GM04503 (cell line): ENCODE measurements at regions not wholly inside any gene's neighbourhood (a gene's known extent, or its start where the extent isn't known, plus 50 kb on each side); places are given as distances from the start of the nearest gene placed in this dataset.
"Not testable (repeated sequence)": the region's sequence is repeated elsewhere in the genome, so short reads cannot be mapped to it uniquely, and the experiment has no call there.

Experiments
- DNase-seq: peaks from one replicate; pipeline ENCODE4 v3.0.0-alpha.2; 2012; ENCODE audit warnings: low read depth

DNA sequence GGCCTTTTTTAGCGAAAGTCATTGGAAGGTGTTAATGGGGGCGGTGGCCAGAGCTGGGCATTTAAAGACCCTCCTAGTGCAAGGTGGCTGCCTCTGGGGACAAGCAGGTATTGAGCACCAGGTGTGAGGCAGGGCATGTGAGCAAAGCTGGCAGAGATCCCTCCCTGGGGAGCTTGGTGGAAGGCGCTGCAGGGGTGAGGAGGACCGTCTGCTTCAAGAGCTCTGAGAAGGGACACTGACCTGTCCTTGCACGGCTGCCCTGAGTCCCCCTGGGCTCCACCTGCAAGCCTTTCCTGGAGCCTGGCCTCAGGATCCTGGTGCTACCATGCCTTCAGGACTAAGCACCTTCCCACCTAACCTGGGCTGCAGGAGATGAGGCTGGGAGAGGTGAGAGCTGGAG is 127.0 kb upstream of the CIBAR2 start:
- DNase-seq, result no peak

DNA sequence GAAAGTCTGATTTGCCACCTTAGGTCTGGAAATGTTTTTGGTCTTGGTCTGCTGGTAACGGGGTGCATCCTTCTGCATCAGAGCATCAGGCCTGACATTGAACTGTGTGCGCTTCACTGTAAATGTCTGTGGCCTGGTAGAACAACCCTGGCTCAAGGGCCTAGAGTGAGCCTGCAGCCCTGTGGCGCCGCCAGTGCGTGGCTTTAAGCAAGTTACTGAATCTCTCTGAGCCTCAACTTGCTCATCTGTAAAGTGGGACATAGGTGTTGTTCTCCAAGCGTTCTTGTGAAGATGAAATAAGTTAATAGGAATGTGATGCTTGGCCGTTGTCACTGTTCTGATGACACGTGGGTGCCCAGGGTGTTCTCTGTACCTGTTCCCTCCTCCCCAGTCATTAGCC is 127.6 kb upstream of the CIBAR2 start:
- no peak for DNase-seq

DNA sequence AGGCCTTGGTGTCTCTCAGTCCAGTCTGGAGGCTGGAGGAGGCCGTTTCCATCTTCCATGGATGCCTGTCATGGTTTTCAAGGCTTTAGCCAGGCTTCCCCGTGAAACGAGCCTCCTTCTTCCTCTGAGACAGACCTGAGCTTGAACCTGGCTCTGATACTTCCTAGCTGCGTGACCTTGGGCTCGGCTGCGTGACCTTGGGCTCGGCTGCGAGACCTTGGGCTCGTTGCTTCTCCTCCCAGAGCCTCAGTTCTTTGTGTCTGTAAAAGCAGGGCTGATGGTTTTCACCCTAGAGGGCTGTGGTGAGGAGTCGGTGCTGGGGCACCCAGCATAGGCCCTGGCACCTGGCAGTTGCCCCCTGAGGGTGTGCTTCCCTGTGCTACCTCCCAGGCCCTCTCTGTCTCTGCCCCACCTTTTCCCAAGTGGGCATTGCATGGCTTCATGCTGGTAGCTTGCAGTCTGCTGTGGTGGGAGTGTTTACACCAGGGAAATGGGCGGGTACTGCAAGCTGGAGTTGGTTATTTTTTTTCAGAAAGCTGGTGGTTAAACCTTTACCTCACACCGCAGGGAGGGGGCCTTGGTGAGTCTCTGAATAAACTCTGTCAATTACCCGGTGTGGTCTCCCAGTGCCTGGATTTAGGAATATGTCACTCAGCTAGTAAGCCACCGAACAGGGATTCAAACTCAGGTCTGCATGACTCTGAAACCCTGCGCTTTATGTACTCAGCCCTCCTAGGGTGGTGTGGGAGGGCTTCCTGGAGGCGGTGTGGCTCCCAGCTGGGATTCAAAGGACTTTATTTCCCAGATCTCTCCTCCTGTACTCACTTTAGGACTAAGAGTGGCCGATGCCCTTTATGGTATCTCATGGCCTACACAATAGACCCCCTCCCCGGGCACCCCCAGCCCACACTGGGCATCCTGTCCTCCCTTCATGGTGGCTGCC is 129.0 kb upstream of the CIBAR2 start:
- no peak for DNase-seq

DNA sequence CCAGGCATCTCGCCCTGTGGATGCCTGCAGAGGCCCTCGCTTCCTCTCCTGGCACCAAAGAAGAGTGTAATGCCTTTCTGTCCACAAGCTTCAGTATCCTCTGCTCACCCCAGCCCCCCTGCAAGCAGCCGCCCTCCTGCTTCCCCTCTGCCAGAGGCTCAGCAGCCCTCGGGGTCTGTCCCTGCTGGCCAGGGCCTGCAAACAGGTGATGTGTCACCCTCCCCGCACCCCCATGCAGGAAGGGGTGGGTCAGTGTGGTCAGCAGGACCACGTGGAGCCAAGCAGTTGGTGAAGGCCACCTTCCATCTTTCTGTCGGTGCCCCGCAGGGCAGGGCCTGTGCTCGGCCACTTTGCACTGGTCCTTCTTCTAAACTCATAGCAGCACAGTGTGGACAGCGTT is 129.9 kb upstream of the CIBAR2 start:
- no peak for DNase-seq

DNA sequence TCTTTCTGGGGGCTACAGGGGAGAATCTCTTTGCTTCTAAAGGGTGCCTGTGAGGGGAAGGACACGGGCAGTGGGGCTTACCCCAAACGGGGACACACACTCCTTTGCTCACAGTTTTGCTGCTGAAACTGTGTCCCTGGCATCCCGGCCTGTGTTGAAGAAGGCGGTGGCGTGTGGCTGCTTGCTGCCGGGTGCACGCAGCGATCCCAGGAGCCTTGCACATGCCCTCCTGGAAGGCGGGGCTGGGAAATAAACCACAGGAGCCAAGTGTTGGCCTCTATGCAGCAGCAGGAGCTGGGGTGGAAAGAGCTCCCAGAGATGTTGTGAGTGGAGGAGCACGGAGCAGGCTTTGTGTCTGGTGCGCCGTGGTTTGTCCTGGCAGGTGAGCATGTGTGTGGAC is 131.0 kb upstream of the CIBAR2 start:
- DNase-seq, result no peak

DNA sequence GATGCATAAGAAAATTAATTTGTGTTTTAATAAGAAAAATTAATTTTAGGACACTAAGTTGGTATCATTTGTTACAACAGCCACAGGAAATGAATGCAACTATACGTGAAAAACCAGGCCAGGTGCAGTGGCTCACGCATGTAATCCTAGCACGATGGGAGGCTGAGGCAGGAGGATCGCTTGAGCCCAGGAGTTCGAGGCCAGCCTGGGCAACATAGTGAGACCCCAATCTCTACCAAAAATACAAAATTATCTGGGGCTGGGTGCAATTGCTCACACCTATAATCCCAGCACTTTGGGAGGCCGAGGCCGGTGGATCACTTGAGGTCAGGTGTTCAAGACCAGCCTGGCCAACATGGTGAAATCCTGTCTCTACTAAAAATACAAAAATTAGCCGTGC is 132.2 kb upstream of the CIBAR2 start:
- not testable (repeated sequence) for DNase-seq

DNA sequence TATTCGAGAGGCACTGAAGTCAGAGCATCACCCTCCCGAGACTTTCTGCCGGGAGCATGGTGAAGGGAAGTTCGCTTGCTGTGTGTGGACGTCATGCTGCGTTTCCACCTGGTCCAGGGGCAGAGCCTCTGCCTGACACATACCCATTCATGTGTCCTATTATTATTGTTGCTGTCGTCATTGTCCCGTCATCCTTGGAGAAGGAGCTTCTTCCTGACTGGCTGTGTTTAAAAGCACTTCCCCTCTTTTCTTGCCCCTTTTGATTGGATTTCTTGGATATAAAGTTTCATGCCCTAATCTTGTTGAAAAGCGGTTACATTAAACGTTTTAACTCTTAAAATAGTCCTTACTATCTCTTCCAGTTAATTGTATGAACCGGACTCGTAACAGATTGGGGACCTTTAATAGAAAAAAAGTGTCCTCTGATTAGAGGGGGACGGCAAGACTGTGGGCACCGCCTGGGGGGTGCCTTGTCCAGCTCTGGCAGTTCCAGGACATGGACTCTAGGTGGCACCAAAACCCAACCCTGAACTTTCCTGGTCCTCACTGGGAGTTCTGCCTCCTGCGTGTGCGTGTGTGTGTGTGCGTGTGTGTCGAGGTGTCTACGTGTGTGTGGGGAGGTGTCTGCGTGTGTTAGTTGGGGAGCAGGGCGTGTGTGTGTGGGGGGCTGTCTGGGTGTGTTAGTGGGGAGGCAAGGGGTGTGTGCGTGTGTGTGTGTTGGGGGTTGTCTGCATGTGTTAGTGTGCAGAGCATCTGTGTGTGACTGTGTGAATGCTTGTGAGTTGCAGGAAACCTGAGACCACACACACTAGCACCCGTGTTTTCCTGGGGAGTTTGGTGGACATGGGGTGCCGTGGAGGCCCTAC is 133.3 kb upstream of the CIBAR2 start:
- no peak for DNase-seq

DNA sequence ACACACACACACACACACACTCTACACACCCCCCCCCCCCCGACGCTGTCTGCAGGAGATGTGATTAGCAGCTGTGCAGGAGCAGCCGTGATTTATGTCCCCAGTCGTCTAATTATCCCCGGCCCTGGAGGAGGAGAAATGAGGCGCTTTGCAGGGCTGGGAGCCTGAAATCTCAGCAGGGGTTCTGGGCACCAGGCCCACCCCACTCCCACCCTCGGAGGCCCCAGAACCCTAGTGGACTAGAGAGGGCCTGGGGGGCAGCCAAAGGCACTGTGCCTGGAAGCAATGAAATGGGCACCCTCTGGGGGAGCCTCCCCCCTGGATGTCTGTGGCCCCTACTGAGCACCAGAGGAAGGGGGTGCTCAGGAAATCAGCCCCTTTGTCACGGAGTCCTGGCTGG is 134.2 kb upstream of the CIBAR2 start:
- no peak for DNase-seq

DNA sequence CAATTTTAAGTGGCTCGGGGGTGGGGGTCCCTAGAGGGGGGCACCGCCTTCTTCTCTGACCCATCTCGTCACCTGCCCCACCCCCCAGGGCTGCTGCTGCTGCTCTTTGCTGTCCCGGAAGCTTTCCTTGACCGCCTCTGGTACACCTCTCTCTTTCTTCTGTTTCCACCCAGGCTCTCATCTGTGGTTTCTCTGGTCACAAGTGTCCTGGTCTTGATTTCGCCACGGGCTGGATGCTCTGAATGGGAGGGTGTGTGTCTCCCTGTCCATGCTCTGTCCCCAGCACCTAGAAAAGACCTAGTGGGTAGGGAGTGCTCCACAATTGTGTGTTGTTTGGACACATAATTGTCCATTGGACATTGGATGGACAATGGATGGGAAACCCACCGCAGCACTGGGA is 134.7 kb upstream of the CIBAR2 start:
- DNase-seq, result no peak

DNA sequence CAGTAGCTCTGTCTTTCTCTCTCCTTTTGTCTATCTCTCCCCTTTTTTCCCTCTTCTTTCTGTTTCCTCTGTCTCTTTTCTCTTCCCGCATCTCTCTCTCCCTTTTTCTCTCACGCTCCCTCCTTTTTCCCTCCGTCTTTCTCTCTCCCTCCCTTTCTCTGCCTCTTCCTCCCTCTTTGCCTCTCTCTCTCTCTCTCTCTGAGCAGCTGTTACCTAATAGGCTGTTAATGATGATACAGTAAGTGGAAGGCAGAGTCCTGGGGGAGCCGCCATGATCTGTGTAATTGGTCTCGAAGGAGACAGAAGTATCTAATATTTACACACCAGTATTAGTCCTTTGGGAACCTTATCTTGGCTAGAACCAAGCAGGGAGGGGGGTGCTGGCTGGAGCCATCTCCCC is 136.1 kb upstream of the CIBAR2 start:
- DNase-seq, result no peak

DNA sequence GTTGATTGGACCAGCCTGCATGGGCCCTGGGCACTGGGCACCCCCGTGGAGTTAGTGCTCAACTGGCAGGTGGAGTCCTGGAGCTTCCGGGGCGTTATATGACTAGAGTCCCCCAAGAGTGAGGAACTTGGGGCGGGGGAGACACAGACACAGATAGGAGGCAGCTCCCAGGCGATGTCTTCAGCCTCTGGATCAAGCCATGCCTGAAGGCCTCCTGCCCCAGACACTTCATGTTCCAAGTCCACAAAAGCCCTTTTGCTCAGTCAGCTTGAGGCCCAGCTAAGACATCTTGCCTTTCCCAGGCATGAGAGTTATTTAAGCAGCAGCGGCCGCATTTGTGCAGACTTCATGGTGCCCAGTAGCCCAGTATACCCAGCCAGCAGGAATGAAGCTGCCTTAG is 136.6 kb upstream of the CIBAR2 start:
- DNase-seq, result no peak

DNA sequence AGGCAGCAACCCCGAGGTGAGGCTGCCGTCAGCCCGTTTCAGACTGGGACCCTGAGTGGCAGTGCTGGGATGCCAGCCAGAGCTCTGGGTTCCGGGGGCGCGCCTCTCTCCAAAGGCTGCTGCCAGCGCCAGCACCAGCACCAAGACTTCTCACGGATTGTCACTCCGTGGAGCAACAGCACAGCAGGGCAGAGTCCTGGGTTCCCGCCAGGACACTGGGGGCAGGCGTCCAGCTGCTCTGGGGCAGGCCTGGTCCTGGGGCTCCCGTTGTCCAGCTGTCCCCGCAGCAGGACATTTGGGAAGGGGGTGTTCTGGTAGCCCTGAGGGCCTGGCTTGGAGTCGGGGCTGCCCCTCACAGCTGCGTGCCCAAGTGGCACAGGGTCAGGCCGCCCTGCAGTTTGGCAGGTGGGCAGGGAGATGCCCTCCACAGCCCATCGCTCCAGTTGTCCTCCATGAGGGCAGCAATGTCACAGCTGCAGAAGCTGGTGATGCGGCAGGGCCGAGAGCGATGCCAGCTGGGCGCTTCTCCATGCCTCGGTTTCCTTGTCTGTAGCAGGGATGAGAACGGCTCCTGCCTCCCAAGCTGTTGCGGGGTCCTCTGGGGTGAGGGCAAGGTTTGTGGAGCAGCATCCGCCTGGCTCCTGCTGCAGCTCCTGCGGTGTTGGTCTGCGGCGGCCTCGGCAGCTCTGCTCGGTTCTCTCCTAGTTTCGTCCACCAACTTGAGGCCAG is 137.3 kb upstream of the CIBAR2 start:
- no peak for DNase-seq

DNA sequence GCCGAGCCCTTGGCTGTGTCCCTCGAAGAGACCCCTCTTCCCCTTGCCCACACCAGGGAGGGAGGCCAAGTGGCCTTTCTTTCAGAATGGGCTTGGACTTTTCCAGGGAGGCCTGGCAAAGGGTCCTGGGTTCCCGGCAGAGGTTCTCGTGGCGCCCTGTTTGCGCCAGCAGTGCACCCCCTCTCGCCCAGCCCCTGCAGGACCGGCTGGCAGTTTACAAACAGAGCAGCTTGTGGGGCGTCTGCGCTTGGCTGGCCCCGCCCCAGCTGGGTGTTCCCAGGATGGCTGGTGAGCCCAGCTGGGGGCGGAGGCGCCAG is 137.8 kb upstream of the CIBAR2 start:
- no peak for DNase-seq

DNA sequence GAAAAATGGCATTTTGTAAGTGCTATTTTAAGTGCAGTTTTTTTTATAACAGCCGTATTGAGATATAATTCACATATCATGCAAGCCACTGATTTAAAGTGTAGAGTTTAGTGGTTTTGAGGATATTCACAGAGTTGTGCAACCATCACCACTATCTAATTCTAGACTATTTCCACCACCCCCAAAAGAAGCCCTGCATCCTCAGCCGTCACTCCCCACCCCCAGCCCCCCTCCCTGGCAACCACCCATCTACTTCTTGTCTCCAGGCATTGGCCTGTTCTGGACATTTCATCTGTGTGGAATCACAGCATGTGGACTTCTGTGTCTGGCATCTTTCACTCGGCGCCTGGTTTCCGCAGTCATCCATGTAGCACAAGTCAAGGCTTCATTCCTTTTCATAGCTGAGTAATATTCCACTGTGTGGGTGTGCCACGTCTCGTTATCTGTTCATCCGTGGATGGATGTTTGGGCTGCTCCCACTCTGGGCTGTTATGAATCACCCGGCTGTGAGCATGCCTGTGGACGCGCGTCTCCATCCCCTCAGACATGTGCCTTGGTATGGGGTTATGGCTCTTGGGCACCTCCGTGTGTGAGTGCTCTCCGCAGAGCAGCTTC is 138.4 kb upstream of the CIBAR2 start:
- DNase-seq, result no peak

DNA sequence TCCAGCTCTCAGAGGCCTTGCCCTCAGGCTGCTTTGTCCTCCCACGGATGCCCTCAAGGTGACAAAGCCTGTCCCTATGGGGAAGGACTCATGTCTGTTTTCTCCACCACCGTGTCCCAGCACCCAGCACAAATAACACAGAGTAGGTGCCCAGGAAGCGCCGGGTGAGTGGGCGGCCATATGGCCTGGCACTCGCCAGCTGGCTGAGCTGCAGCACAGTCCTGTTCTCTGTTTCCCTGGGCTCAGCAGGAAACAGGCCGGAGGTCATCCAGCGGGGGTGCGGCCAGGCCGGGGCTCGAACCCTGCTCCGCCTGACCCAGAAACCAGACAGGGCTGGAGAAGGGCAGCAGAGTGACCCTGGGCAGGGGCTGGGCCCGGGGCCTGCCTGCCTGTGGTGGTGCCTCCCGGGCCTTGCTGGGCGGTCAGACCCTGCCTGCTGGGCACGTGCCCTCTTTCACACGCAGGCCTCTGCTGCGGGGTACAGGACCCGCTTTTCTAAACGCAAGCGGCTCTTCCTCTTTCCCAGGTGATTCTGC is 139.0 kb upstream of the CIBAR2 start:
- no peak for DNase-seq

DNA sequence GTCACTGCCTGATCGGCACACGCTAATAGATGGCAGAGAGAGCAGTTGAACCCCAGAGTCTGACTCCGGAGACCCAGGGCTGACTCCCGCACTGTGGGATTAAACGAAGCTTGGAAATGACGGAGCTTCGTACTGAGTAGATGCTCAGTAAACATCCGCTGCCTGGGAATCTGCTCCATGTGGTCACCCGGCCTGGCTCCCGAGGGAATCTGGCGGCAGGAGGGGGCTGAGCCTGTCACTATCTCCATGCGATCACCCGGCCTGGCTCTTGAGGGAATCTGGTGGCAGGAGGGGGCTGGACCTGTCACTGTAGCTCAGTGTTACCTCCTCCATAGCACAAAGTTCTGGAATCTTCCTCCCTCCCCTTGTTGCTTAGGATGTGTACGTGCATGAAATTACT is 139.7 kb upstream of the CIBAR2 start:
- no peak for DNase-seq

DNA sequence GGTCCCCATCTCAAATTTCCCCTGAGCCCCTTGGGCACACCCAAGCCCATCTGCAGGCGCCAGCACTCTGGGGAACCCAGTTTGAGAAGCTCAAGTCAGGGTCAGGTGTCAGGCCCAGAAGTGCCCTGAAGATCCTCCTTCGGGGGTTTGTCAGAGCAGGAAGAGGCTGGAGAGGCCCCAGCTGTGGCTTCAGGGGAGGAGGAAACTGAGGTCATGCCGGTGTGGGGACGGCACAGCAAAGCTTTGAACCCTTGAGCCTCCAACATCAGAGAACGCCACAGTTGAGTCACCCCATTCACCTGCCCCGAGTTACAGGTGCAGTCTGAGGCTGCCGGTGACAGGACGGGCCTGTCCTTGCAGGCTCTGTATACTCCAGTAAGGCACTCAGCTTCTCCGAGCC is 140.2 kb upstream of the CIBAR2 start:
- DNase-seq, result no peak

DNA sequence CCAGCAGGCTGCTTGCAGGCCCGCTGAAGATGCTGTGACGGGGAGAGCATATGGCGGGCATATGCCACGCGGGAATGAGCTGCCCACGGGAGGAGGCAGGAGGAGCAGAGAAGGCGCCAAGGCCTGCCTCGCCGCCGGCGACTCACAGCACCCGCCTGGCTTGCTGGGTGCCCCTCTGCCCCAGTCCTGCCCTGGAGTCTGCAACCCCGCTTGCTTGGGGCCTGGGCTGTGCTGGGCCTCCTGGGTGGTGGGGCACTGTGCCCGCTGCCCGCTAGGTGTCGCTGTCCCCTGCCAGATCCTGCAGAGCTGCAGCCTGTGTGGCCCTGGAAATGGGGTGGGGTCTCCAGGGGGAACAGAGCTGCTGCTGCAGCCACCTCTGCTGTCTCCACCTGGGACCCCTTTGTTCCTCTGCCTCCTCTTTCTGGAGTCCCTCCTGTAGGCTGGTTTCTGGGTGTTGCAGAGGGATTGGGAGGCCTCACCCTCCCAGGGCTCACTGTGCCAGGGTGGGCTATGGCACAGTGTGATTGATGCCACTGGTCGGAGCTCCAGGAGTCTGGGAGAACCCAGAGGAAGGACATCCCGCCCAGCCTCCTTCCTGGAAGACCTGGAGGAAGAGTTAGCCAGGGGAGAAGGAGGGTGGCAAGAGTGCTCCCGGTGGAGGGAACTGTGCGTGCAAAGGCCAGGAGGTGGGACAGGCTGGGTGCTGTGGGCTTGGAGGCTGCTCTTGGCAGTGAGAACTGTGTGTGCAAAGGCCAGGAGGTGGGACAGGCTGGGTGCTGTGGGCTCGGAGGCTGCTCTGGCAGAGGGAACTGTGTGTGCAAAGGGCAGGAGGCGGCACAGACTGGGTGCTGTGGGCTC is 141.0 kb upstream of the CIBAR2 start:
- DNase-seq, result no peak

DNA sequence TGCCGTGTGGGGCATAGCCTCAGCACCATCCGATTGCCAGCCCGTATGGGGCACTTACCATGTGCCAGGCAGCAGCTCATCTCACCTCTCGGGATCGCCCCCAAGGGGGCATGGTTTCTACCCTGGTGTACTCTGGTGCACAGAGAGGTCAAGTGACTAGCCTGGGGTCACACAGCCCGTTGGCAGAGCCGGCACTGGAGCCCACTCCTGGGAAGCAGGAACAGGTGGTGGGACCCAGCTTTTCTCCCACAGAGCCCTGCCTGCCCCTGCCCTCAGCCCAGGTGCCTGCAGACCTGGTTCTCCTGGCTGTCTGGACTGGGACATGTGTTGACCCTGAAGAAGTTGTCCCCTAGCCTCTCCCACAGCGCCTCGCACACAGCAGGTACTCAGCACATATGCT is 141.8 kb upstream of the CIBAR2 start:
- DNase-seq, result no peak

DNA sequence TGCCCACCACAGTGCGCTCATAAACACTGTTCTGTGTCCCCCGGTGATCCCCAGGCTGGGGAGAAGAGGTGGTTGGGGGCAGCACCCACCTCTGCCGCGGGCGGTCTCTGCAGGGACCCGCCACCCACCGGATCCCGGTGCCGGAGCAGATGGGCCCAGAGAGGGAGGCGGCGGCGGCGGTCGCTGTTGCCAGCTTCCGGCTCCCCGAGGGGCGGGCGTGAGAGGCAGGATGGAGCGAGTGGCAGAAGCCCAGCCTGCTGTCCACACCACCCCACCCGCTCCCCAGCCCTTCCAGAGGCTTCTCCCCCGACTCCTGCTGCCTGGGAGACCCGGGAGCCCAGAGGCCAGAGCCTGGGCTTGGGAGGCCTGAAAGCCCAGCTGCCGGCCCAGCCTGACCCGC is 142.6 kb upstream of the CIBAR2 start:
- DNase-seq, result no peak

DNA sequence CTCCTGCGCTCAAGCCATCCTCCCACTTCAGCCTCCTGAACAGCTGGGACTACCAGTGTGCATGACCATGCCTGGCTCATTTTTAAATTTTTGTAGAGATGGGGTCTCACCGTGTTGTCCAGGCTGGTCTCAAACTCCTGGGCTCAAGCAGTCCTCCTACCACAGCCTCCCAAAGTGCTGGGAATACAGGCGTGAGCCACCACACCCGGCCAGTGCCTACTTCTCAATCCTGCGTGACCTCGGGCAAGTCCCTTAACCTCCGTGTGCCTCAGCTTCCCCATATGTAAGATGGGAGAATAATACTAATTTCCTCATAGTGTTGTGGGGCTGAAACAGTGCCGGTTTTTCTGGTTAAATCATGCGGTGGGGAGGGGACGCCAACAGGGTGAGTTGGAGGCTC is 143.5 kb upstream of the CIBAR2 start:
- DNase-seq, result no peak
